OCI-M1 (cell line): ENCODE measurements at regions not wholly inside any gene's neighbourhood (a gene's known extent, or its start where the extent isn't known, plus 50 kb on each side); places are given as distances from the start of the nearest gene placed in this dataset.
"Not testable (repeated sequence)": the region's sequence is repeated elsewhere in the genome, so short reads cannot be mapped to it uniquely, and the experiment has no call there.

ENCODE experiments used
- DNase-seq: peaks from one replicate; lab custom pipeline; 2025; lab: John Stamatoyannopoulos, UW

DNA sequence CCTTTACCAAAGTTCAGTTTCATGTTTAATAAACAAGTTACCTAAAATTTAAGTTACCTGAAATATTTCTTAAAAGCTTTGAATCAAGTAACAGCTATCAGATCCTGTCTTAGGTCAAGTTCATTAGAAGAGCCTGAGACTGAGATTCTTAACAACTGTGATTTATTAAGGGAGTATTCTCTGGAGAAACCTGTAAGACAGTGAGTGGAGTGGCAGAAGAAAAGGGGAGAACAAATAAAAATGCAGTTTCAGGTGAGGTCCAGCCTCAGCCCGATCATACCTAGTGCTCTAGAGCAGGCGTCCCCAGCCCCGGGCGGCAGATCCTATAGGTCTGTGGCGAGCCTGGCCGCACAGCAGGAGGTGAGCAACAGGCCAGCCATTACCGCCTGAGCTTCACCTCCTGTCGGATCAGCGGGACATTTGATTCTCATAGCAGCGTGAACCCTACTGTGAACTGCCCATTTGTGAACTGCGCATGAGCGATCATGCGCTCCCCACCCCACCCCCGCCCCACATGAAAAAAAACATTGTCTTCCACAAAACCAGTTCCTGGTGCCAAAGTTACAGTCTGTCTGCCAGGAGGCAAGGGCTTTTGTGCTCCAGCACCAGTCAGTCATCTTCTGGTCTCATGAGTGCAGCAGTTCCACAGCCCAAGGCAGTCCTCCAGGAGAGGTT lies 59.2 kb upstream of the ADGRB3 start:
- DNase-seq, result peak; percentile 60

- no peak for DNase-seq
Observed at GRCh38 chr6:68572975-68573374, 62.1 kb upstream of the ADGRB3 start.

DNA sequence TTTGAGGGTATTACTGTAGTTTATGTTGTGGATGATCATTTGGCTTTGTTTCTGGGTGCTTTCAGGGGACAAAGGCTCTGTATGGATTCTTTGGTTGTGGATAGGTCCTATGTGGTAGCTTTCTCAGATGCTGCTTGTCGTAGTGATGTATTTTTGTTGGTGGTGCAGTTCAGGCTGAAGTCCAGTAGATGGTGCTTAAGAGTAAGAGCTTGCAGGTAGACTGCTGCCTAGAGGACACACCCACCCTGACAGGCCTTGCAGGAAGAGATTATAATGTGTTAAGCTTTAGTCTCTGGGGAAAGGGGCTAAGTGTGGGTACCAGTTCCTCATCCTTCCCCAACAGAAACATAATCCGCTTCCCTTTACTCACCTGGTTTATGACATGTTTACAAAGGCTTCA lies 62.6 kb upstream of the ADGRB3 start:
- peak; percentile 85 for DNase-seq

- peak; percentile 31 for DNase-seq
Observed at GRCh38 chr6:68559716-68560115, 75.4 kb upstream of the ADGRB3 start.

DNA sequence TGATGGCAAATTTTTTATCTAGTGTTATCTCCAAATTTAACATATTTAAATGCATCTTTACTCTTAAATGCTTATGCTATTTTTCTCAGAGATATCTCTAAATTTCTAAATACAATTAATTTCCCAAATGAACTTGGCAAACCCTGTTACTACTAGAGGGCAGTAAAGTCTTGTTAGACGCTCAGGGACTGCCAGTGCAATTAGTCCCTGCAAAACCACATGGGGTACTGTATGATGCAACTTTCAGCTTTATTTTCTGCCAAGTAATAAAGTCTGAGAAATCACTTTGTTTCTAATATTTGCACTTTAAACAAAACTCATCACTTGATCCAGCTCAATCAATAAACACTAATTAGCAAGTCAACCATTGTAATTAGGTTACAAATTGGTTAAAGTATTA lies 76.0 kb upstream of the ADGRB3 start:
- DNase-seq, result peak; percentile 70

DNA sequence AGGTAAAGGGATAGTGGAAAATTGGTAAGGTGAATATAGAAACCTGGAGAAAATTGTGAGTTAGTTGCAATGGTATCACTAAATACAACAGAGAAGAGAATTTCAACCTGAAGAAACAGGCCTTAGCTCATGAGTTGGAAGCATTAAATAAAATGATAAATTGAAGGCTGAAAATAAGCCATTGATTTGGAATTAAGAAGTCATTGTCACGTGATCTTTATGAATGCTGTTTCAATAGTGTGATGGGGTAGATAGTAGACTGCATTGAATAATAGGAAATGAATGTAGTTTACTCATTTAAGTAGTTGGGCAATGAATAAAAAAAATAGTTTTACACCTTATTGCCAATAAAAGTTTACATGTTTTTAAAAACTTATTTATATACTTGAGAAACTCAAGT lies 88.5 kb upstream of the ADGRB3 start:
- no peak for DNase-seq

- DNase-seq, result peak; percentile 17
Observed at GRCh38 chr6:68544450-68544849, 90.6 kb upstream of the ADGRB3 start.

GRCh38 chr6:68533339-68533795 lies 101.7 kb upstream of the ADGRB3 start:
- DNase-seq, result no peak

DNA sequence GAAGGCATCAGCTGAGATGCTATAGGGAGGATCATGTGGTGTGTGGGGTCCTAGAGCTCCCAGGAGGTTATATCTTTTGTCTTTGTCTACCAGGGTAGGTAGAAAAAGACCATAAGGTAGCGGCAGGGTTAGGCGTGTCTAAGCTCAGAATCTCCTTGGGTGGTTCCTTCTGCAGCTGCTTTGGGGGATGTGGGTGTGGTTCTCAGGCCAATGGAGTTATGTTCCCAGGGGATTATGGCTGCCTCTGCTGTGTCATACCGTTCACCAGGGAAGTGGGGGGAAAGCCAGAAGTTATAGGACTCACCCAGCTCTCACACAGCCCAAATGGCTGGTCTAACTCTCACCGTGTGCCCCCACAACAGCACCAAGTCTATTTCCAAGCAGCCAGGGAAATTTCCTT lies 107.4 kb upstream of the ADGRB3 start:
- no peak for DNase-seq

GRCh38 chr6:68506911-68507310 lies 128.2 kb upstream of the ADGRB3 start:
- no peak for DNase-seq

DNA sequence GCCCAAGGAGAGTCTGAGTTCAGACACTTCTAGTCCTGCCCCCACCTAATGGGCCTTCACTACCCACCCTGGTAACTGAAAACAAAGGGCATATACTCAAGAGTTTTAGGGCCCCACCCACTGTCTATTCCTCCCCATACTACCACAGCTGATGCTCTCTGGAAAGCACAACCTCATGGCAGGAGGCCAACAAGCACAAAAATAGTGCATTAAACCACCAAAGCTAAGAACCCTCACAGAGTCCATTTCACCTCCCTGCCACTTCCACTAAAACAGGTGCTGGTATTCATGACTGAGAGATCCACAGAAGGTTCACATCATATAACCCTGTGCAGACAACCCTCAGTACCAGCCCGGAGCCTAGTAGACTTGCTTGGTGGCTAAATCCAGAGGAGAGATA lies 132.1 kb upstream of the ADGRB3 start:
- DNase-seq, result peak; percentile 20

DNA sequence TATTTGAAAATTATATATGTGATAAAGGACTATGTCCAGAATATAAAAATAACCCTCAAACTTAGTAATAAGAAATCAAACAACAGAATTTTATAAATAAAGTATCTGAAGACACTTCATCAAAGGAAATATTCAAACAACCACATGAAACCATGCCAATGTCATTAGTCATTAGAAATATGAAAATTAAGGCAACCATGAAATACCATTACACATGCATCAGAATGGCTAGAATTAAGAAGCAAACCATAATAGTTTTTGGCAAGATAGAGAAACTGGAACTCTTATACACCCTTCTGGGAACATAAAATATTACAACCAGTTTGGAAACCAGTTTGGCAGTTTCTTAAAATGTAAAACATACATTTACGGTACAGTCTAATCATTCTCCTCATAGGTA lies 137.2 kb upstream of the ADGRB3 start:
- no peak for DNase-seq

DNA sequence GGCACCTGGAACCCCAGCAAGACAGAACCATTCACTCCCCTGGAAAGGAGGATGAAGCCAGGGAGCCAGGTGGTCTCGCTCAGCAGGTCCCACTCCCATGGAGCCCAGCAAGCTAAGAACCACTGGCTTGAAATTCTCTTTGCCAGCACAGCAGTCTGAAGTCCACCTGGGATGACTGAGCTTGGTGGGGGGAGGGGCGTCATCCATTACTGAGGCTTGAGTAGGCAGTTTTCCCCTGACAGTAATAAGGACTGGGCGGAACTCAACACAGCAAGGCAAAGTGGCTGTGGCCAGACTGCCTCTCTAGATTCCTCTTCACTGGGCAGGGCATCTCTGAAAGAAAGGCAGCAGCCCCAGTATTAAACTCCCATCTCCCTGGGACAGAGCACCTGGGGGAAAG lies 140.2 kb upstream of the ADGRB3 start:
- not testable (repeated sequence) for DNase-seq

DNA sequence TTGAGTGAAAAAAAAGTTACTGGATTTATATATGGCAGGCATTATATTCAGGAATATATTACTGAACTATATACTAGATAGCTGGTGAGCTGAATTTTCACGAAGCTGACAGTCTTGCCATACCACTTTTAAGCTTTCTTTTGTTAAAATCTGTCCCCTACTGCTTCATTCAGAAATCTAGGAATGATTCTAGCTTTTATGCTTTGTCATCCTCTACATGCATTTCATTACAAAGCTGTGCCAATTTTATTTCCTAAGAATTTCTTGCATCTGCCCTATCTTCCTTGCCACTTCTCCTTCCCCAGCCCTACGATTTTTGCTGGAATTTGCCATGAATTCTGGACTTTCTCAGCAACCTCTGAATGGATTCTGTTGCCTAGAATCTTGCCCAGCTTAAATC lies 158.5 kb upstream of the ADGRB3 start:
- no peak for DNase-seq

DNA sequence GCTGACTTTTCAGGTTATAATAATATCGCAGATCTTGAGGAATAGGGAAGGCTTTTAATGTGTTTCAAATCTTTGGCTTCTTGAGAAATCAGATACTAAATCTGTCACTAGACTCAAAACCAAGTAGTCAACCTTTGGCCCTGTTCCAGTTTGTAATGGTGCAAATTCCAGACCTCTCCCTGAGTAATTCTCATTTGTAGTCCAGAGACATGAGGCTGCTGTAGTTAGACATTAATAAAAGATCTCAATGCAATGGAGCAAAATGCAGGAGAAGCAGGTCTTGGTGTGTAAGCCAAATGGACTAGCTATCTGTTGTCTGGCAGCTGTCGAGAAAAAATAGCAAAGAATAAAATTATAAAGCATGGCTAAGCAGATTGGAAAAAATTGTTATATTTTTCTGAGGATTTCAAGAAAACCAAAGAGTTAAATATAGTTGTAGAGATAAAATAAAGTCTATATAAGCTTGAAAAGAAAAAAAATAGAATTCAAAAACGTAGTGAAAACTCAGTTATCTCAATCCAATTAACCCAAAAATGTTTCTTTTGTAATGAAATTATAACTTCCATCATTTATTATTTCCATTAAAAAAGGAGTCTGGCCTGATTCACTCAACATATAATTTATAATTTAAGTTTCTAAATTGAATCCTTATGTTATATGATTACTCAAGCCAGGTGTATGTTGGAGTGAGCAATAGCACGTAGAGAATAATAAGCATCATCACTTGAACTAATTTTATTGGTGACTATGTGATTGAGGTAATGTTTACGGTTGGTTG lies 161.5 kb upstream of the ADGRB3 start:
- DNase-seq, result no peak

GRCh38 chr6:68468244-68468884 lies 166.7 kb upstream of the ADGRB3 start:
- peak; percentile 88 for DNase-seq

- DNase-seq, result peak; percentile 87
Observed at GRCh38 chr6:68458447-68458846, 176.6 kb upstream of the ADGRB3 start.

GRCh38 chr6:68447112-68447511 lies 188.0 kb upstream of the ADGRB3 start:
- DNase-seq, result no peak

GRCh38 chr6:68445926-68446325 lies 189.2 kb upstream of the ADGRB3 start:
- no peak for DNase-seq

DNA sequence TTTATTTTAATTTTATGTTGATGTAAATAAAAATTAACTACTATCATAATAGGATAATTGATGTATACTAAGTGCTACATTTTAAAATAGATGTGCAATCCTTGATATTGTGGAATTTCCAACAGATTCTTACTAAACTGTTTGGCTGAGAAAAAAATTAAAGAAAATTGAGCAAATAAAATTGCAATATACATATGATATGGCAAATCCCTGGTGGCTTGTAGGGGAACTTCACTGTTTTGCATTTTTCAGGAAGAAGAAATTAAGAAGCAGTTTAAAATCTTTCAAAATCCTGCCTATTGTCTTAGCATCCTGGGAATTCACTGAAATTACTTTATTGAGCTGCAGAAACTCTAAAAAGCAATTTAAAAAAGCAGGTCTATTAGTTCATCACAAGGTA lies 191.4 kb upstream of the ADGRB3 start:
- DNase-seq, result peak; percentile 15

DNA sequence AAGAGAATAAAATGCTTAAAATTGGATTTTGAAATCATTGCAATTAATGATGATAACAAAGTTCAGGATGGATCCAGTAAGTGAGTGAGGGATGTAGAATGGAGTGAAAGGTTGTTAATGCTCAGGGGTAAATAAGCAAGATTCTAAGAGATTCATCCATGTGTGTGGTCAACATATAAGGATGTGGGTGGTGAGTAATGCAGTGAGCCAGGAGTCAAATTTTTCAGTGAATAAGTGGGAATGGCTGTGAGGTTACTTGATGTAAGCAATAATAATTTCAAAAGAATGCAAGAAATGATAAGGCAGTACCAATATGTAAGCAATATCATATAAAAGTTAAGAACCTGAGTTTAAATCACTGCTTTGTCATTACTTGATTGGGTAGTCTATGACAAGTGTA lies 207.5 kb upstream of the ADGRB3 start:
- no peak for DNase-seq

GRCh38 chr6:68410021-68410420 lies 225.1 kb upstream of the ADGRB3 start:
- no peak for DNase-seq

DNA sequence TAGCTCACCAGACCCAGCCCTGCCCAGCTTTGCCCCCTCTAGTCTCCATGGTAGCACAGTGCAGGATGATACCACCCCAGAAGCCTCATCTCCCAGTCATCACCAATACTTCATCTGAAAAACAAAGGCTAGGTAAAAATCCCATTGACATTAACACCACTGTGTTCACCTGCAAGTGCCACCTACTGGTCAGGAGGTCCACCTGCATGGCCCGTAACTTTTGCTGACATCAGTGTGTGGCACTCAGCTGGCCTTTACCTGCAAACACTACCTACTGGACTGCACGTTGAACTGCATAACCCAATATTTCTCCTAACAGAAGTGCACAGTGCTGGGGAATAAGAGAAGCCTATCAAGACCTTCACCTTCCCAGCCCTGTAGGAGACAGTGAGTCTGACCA lies 234.7 kb upstream of the ADGRB3 start:
- no peak for DNase-seq
